ENCODE measurements at regions not wholly inside any gene's neighbourhood (a gene's known extent, or its start where the extent isn't known, plus 50 kb on each side); places are given as distances from the start of the nearest gene placed in this dataset.

DNA sequence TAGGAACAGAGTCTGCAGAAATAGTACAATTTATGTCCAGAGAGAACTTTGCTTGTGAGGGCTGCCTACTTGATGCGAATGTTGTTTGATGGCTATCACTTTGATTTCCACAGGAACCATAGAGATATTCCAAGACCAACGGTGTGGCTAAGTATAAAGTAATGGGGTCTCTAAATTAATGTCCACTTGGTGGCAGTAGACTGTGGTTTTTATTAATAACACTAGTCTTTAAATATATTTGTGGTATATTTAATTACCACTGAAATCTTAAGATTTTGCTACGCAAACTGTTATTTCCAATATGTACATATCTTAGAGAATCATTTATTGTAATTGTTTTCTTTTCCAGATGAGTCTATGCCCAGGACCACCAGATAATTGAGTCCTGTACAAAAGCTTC, 647.9 kb downstream of the PLA2G4A start:
- Histone ChIP-seq H3K27ac (ENCODE audit: low read depth, low read length) (no peak overlapping the region), H3K4me3 (ENCODE audit: low read length) (no peak overlapping the region), H3K27me3 (ENCODE audit: insufficient read depth, low read length) (no peaks in the 10 kb centered on the region), H3K9me3 (ENCODE audit: insufficient read depth, low read depth, low read length) (no peaks in the 10 kb centered on the region), H3K4me1 (ENCODE audit: insufficient read depth, low read length) (peaks cover 11% of the 10 kb centered on the region; the same call in 1 of the 2 replicates), H3K9ac (ENCODE audit: low read depth, low read length) (no peak overlapping the region), H3K36me3 (ENCODE audit: insufficient read depth, low read length) (no peaks in the 10 kb centered on the region)
- 71% methylated on average over 2 of the region's 3 CpGs for WGBS

DNA sequence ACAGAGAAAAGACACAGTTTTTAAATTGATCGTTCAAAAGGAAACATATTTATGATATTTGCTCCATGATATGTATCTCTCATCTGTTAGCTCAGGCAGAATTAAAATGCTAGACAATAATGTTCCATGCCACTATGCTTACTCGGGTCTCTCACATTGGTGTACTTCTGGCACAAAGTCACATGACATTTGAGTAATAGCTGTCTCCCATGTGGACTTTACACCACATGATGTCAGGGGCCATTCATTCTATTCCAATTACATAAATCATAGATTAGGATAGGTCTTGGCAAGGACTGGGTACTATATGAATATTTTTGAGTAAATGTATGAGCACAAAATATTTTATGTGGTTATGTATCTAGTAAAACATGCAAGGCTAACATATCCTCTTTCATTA, 648.4 kb downstream of the PLA2G4A start:
- no peak overlapping the region for H3K4me3 ChIP-seq (ENCODE audit: low read length)
- H3K36me3 ChIP-seq (ENCODE audit: insufficient read depth, low read length) = no peaks in the 10 kb centered on the region
- 95% methylated on average over 2 of the region's 2 CpGs for WGBS
- no peaks in the 10 kb centered on the region for H3K9me3 ChIP-seq (ENCODE audit: insufficient read depth, low read depth, low read length)
- H3K9ac ChIP-seq (ENCODE audit: low read depth, low read length) = no peak overlapping the region
- H3K27ac ChIP-seq (ENCODE audit: low read depth, low read length) = no peak overlapping the region
- H3K27me3 ChIP-seq (ENCODE audit: insufficient read depth, low read length) = no peaks in the 10 kb centered on the region
- peaks cover 10% of the 10 kb centered on the region; the same call in 1 of the 2 replicates for H3K4me1 ChIP-seq (ENCODE audit: insufficient read depth, low read length)

DNA sequence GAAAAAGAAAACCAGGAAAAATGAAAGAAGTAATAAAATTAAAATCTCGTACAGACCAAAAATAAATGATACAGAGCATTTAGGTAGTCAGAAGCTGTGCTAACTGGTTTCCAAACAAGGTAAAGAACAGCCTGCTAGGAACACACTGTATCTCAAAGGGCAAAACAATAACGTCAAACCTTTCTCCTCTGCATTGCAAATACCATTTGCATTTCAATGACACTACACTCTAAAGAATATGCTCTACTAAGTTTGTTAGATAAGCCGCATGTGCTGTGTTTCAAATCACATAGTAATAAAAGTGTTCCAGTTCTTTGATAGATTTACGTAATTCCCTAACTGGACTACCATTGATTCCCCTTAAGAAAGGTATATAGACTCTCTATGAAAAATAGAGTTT, 648.8 kb downstream of the PLA2G4A start:
- WGBS = 52% methylated on average over 2 of the region's 4 CpGs
- no peak overlapping the region for H3K4me3 ChIP-seq (ENCODE audit: low read length)
- H3K4me1 ChIP-seq (ENCODE audit: insufficient read depth, low read length) = peaks cover 10% of the 10 kb centered on the region; the same call in 1 of the 2 replicates
- no peaks in the 10 kb centered on the region for H3K9me3 ChIP-seq (ENCODE audit: insufficient read depth, low read depth, low read length)
- no peak overlapping the region for H3K27ac ChIP-seq (ENCODE audit: low read depth, low read length)
- H3K27me3 ChIP-seq (ENCODE audit: insufficient read depth, low read length) = no peaks in the 10 kb centered on the region
- H3K36me3 ChIP-seq (ENCODE audit: insufficient read depth, low read length) = no peaks in the 10 kb centered on the region
- H3K9ac ChIP-seq (ENCODE audit: low read depth, low read length) = no peak overlapping the region

DNA sequence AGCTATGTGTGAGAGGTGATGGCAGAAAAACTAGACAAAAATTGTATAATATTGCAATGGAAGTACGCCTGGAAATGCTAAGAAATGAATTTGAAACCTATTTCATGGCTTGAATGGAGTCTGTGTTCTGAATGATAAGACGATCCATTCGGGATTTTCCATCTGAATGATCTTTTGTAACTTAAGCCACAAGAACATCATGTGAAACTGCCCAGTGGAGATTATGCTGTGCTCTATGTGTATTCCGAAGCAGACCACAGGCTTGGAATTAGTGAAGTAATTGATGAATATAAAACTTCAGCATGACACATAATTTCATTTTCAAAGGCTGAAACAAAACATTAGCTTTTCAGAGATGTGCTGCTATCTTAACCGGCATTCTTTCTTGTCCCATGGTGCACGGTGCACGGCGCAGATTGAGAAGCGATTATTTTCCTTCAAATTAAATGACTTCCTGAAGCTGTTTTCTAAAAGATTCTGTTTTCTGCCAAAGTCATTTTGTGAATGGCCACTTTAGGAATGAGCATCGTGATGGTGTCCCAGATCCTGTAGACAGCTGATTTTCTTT, 652.9 kb downstream of the PLA2G4A start:
- H3K4me1 ChIP-seq (ENCODE audit: insufficient read depth, low read length) = peaks cover 10% of the 10 kb centered on the region; the same call in 1 of the 2 replicates
- H3K36me3 ChIP-seq (ENCODE audit: insufficient read depth, low read length) = no peaks in the 10 kb centered on the region
- no peaks in the 10 kb centered on the region for H3K27me3 ChIP-seq (ENCODE audit: insufficient read depth, low read length)
- H3K9me3 ChIP-seq (ENCODE audit: insufficient read depth, low read depth, low read length) = no peaks in the 10 kb centered on the region
- H3K27ac ChIP-seq (ENCODE audit: low read depth, low read length) = no peak overlapping the region
- no peak overlapping the region for H3K9ac ChIP-seq (ENCODE audit: low read depth, low read length)
- WGBS = 97% methylated on average over 8 of the region's 10 CpGs
- no peak overlapping the region for H3K4me3 ChIP-seq (ENCODE audit: low read length)

DNA sequence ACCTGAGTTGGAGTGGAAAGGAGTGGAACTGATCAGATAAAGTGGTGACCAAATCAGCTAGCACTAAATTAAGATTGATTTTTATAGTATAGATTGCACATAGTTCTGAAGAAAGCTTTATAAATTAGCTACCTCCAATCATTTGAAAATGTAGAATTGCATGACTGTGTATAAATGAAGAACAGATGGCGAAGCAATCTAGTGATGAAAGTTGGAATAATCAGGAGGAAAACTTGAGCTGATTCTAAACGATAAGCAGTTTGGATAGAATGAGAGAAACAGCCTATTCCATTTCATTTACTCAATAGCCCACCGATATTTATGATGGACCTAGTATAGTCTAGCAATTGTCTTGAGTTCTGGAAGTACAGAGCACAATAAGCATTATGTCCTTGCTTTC, 661.5 kb downstream of the PLA2G4A start:
- Histone ChIP-seq H3K27me3 (ENCODE audit: insufficient read depth, low read length) (no peaks in the 10 kb centered on the region), H3K9ac (ENCODE audit: low read depth, low read length) (no peak overlapping the region), H3K9me3 (ENCODE audit: insufficient read depth, low read depth, low read length) (no peaks in the 10 kb centered on the region), H3K4me3 (ENCODE audit: low read length) (no peak overlapping the region), H3K27ac (ENCODE audit: low read depth, low read length) (no peak overlapping the region), H3K4me1 (ENCODE audit: insufficient read depth, low read length) (no peaks in the 10 kb centered on the region), H3K36me3 (ENCODE audit: insufficient read depth, low read length) (no peaks in the 10 kb centered on the region)
- 92% methylated on average over 2 of the region's 3 CpGs for WGBS

DNA sequence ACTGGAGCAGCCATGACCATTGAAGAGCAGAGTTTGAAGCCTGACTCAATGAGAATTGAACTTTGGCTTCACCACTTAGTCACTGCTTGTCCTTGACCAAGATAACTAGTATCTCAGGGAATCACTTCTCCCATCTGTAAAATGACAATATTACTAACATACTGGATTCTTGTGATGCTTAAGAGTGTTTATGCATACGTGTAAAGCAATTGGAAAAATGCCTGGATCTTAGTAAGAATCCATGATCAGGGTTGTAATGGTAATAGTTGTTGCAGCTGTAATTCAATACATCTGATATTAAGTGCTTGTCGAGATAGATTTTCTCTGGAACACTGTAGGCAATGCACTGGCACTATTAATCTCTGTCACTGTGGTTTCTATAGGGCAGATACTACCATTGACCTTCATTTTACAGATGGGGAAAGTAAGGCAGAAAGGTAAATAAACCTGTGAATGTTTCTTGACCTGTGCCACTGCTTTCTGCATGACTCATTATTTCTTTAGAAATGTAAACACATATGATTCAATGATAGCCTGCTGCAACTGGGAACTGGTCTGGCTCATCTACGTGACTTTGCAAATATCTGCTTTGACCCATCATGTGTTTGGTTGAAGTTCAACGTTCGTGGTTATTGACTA, 662.5 kb downstream of the PLA2G4A start:
- Histone ChIP-seq H3K27ac (ENCODE audit: low read depth, low read length) (no peak overlapping the region), H3K4me3 (ENCODE audit: low read length) (no peak overlapping the region), H3K9ac (ENCODE audit: low read depth, low read length) (no peak overlapping the region), H3K9me3 (ENCODE audit: insufficient read depth, low read depth, low read length) (no peaks in the 10 kb centered on the region), H3K4me1 (ENCODE audit: insufficient read depth, low read length) (no peaks in the 10 kb centered on the region), H3K36me3 (ENCODE audit: insufficient read depth, low read length) (no peaks in the 10 kb centered on the region), H3K27me3 (ENCODE audit: insufficient read depth, low read length) (no peaks in the 10 kb centered on the region)
- WGBS = 73% methylated on average over 5 of the region's 5 CpGs

DNA sequence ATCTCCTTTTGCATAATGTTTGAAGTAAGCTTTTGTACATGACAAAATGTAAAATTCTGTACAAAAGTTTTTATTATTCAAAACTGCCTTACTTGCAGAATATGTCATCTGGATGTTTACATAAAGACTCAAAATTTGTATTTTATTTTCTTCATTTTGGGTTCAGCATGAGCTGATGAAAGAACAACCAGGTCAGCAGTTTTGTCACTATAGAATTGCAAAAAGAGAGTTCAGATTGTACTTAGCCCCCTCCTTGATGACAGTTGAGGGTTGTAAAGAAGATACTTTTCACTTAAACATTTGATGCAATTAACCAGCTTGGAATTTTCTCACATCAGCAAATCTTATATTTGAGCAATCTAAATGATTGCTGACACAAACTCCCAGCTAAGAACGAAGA, 669.3 kb downstream of the PLA2G4A start:
- 100% methylated on average over 1 of the region's 1 CpG for WGBS
- H3K36me3 ChIP-seq (ENCODE audit: insufficient read depth, low read length) = no peaks in the 10 kb centered on the region
- H3K27me3 ChIP-seq (ENCODE audit: insufficient read depth, low read length) = no peaks in the 10 kb centered on the region
- H3K9ac ChIP-seq (ENCODE audit: low read depth, low read length) = no peak overlapping the region
- no peaks in the 10 kb centered on the region for H3K9me3 ChIP-seq (ENCODE audit: insufficient read depth, low read depth, low read length)
- H3K4me1 ChIP-seq (ENCODE audit: insufficient read depth, low read length) = no peaks in the 10 kb centered on the region
- no peak overlapping the region for H3K4me3 ChIP-seq (ENCODE audit: low read length)
- no peak overlapping the region for H3K27ac ChIP-seq (ENCODE audit: low read depth, low read length)

DNA sequence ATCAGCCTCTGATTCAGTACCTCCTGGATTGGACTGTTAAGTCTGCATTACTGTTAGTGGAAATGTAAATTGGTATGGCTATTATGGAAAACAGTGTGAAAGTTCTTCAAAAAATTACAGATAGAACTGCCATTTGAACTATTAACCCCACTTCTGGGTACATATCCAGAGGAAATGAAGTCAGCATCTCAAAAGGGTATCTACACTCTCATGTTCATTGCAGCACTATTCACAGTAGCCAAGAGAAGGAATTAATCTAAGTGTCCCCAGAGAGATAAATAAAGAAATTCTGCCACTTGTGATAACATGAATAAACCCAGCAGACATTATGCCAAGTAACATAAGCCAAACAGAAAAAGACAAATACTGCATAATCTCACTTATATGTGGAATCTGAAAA, 676.0 kb downstream of the PLA2G4A start:
- Histone ChIP-seq H3K36me3 (ENCODE audit: insufficient read depth, low read length) (no peaks in the 10 kb centered on the region), H3K9me3 (ENCODE audit: insufficient read depth, low read depth, low read length) (no peaks in the 10 kb centered on the region), H3K4me1 (ENCODE audit: insufficient read depth, low read length) (no peaks in the 10 kb centered on the region), H3K27ac (ENCODE audit: low read depth, low read length) (no peak overlapping the region), H3K4me3 (ENCODE audit: low read length) (no peak overlapping the region), H3K27me3 (ENCODE audit: insufficient read depth, low read length) (no peaks in the 10 kb centered on the region), H3K9ac (ENCODE audit: low read depth, low read length) (no peak overlapping the region)

DNA sequence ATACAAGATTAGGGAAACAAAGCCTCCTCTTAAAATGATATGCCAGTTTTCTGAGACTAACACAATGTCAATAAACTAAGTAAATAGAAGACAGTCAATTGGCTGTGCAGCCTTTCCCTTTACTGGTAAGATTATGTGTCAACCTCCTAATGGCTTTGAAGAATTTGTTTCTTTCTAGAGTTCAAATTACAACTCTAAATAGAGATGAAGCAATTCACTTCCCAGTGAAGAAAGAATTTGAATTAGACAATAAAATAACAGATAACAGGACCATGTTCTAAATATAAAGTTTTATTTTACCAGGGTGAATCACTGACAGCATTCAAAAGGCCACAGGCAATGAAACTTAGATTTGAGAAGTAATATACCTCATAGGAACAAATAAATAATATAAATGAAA, 680.3 kb downstream of the PLA2G4A start:
- H3K9me3 ChIP-seq (ENCODE audit: insufficient read depth, low read depth, low read length) = no peaks in the 10 kb centered on the region
- H3K4me1 ChIP-seq (ENCODE audit: insufficient read depth, low read length) = no peaks in the 10 kb centered on the region
- no peaks in the 10 kb centered on the region for H3K36me3 ChIP-seq (ENCODE audit: insufficient read depth, low read length)
- H3K9ac ChIP-seq (ENCODE audit: low read depth, low read length) = no peak overlapping the region
- H3K4me3 ChIP-seq (ENCODE audit: low read length) = no peak overlapping the region
- no peak overlapping the region for H3K27ac ChIP-seq (ENCODE audit: low read depth, low read length)
- no peaks in the 10 kb centered on the region for H3K27me3 ChIP-seq (ENCODE audit: insufficient read depth, low read length)

DNA sequence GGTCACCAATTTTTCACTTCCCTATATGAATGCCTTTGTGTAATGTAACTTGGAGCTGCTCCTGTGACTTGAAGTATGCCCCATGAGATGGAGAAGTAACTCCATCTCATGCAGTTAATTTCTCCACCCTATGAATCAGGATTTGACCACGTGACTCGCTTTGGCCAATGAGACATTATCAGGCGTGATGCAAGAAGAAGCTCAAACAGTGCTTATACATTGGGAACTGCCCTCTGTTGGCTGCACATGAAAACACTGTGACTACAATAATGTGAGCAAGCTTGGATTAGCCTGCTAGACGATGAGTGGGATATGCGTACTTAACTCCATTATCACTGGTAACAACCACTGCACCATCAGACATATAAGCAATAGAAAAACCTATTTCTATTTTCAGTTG, 684.4 kb downstream of the PLA2G4A start:
- H3K4me3 ChIP-seq (ENCODE audit: low read length) = no peak overlapping the region
- no peak overlapping the region for H3K27ac ChIP-seq (ENCODE audit: low read depth, low read length)
- no peaks in the 10 kb centered on the region for H3K9me3 ChIP-seq (ENCODE audit: insufficient read depth, low read depth, low read length)
- H3K4me1 ChIP-seq (ENCODE audit: insufficient read depth, low read length) = peaks cover 7% of the 10 kb centered on the region
- H3K27me3 ChIP-seq (ENCODE audit: insufficient read depth, low read length) = no peaks in the 10 kb centered on the region
- 87% methylated on average over 5 of the region's 5 CpGs for WGBS
- H3K36me3 ChIP-seq (ENCODE audit: insufficient read depth, low read length) = no peaks in the 10 kb centered on the region
- H3K9ac ChIP-seq (ENCODE audit: low read depth, low read length) = no peak overlapping the region

DNA sequence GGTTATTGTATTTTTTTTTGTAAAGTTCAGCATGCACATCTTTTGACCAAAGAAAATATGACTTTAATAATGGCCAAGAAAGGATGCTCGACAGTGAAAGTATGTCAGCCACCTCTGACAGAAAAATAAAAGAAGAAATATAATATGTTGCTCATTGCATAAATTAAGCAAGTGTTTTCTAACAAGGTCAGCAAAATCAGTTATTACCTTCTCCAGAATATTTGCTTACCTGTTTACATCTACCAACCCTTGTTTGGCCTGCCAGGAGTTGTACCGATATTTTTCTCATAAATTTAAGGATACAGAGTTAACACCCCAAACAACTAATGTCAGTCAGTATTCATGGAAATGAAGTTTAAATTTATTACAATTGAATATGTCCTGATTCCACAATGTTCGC, 685.4 kb downstream of the PLA2G4A start:
- Histone ChIP-seq H3K4me1 (ENCODE audit: insufficient read depth, low read length) (peaks cover 7% of the 10 kb centered on the region), H3K27me3 (ENCODE audit: insufficient read depth, low read length) (no peaks in the 10 kb centered on the region), H3K9me3 (ENCODE audit: insufficient read depth, low read depth, low read length) (no peaks in the 10 kb centered on the region), H3K36me3 (ENCODE audit: insufficient read depth, low read length) (no peaks in the 10 kb centered on the region), H3K27ac (ENCODE audit: low read depth, low read length) (no peak overlapping the region), H3K4me3 (ENCODE audit: low read length) (no peak overlapping the region), H3K9ac (ENCODE audit: low read depth, low read length) (no peak overlapping the region)
- 100% methylated on average over 2 of the region's 3 CpGs for WGBS

DNA sequence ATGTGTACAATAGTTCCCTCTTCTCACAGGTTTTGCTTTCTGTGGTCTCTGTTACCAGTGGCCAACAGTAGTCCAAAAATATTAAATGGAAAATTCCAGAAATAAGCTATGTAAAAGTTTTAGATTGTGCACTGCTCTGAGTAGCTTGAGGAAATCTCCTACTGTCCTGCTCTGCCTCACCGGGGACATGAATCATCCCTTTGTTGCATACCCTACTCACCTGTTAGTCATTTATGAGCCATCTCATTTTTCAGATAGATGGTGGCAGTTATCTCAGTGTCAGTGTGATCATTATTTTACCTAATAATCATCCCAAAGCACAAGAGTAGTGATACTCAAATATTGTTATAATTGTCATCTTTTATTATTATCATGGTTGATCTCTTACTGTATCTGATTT, 688.1 kb downstream of the PLA2G4A start:
- WGBS = 90% methylated on average over 1 of the region's 1 CpG

More for the DNA sequence above, 688.1 kb downstream of the PLA2G4A start:
- Histone ChIP-seq H3K9me3 (ENCODE audit: insufficient read depth, low read depth, low read length) (no peaks in the 10 kb centered on the region), H3K36me3 (ENCODE audit: insufficient read depth, low read length) (no peaks in the 10 kb centered on the region), H3K4me1 (ENCODE audit: insufficient read depth, low read length) (peaks cover 7% of the 10 kb centered on the region), H3K27ac (ENCODE audit: low read depth, low read length) (no peak overlapping the region), H3K27me3 (ENCODE audit: insufficient read depth, low read length) (no peaks in the 10 kb centered on the region), H3K9ac (ENCODE audit: low read depth, low read length) (no peak overlapping the region), H3K4me3 (ENCODE audit: low read length) (no peak overlapping the region)

Measured in HUES64 (cell line).